GM12878 (cell line): ENCODE measurements at regions not wholly inside any gene's neighbourhood (a gene's known extent, or its start where the extent isn't known, plus 50 kb on each side); places are given as distances from the start of the nearest gene placed in this dataset.

Experiments
- ATAC-seq: fragments of 200-7000 bp; cut with Tn5 transposase; 3 replicates; pipeline ENCODE4 v1.9.1; 2020; ENCODE audit warnings: mild to moderate bottlenecking, moderate library complexity
- BruUV-seq: library from RNA; stranded (reverse); fragments of 400-500 nt; replicated peaks from 2 replicates; lab custom pipeline; 2021; lab: Mats Ljungman, UMichigan
- CTCF ChIA-PET: fragments of 300-600 bp; sonication (Branson Sonifier 250); formaldehyde crosslinking; extraction: SDS; loops from one replicate; lab custom pipeline; 2021; ENCODE audit warnings: inconsistent platforms; lab: Yijun Ruan, JAX
- POLR2A ChIA-PET: fragments of 350-600 bp; formaldehyde crosslinking; extraction: SDS; loops from one replicate; lab custom pipeline; 2021; ENCODE audit warnings: inconsistent platforms; lab: Charles Lee
- RAD21 ChIA-PET: fragments of 300-600 bp; sonication (Branson Sonifier 250); formaldehyde crosslinking; loops from one replicate; lab custom pipeline; 2023; ENCODE audit warnings: antibody characterized with exemption; ENCODE audit not compliant: unreplicated experiment; lab: Charles Lee
- SMC1A ChIA-PET: fragments of 300-600 bp; sonication (Branson Sonifier 250); formaldehyde crosslinking; loops from one replicate; lab custom pipeline; 2023; ENCODE audit not compliant: unreplicated experiment, uncharacterized antibody; lab: Charles Lee
- DNase-seq: peaks from one replicate; pipeline ENCODE4 v3.0.0-alpha.2; 2011; ENCODE audit warnings: low read depth, low spot score
- FAIRE-seq: peaks from 3 replicates; lab custom pipeline; 2011; peaks lifted over from hg19 to GRCh38; lab: Jason Lieb, UNC
- H2AFZ ChIP-seq: 2 replicates; pipeline ENCODE4 v1.6.0; 2011; ENCODE audit warnings: low read depth, low read length, control low read depth; ENCODE audit not compliant: control insufficient read depth
- H3K27ac ChIP-seq: 2 replicates; pipeline ENCODE4 v1.5.1; 2011; ENCODE audit warnings: control low read depth; ENCODE audit not compliant: control insufficient read depth, insufficient read depth
- H3K27me3 ChIP-seq, 2 experiments: replicated peaks in 1 of 2; 2 replicates each; pipeline versions ENCODE4 v1.6.0 to v1.6.1; 2011; ENCODE audit warnings: low read length in 1 of 2; ENCODE audit not compliant: control insufficient read depth in 2 of 2, insufficient read depth in 2 of 2
- H3K36me3 ChIP-seq, 2 experiments: 2 replicates each; pipeline ENCODE4 v1.5.1; 2011; ENCODE audit warnings: low read length in 1 of 2; ENCODE audit not compliant: control insufficient read depth in 2 of 2, insufficient read depth in 2 of 2
- H3K4me1 ChIP-seq: 2 replicates; pipeline ENCODE4 v1.6.1; 2011; ENCODE audit warnings: mild to moderate bottlenecking, low read length, moderate library complexity, mixed read lengths; ENCODE audit not compliant: control insufficient read depth, insufficient read depth
- H3K4me2 ChIP-seq: 2 replicates; pipeline ENCODE4 v1.6.0; 2011; ENCODE audit warnings: control low read depth; ENCODE audit not compliant: control insufficient read depth, insufficient read depth
- H3K4me3 ChIP-seq: fragments of 200-600 bp; sonication (generic); 2 replicates; pipeline ENCODE4 v1.5.1; 2016
- H3K79me2 ChIP-seq: 2 replicates; pipeline ENCODE4 v1.6.0; 2011; ENCODE audit warnings: low read length; ENCODE audit not compliant: control insufficient read depth, insufficient read depth
- H3K9ac ChIP-seq: 2 replicates; pipeline ENCODE4 v1.8.0; 2011; ENCODE audit warnings: low read length, control low read depth, mixed read lengths; ENCODE audit not compliant: control insufficient read depth, insufficient read depth
- H3K9me3 ChIP-seq: replicated peaks from 3 replicates; pipeline ENCODE4 v1.5.1; 2011; ENCODE audit warnings: mild to moderate bottlenecking, low read length; ENCODE audit not compliant: control insufficient read depth, insufficient read depth
- H4K20me1 ChIP-seq: 2 replicates; pipeline ENCODE4 v1.6.0; 2011; ENCODE audit not compliant: control insufficient read depth, insufficient read depth
- ATF3 ChIP-seq: IDR thresholded peaks from 2 replicates; pipeline ENCODE4 v1.6.1; 2011; ENCODE audit warnings: low read depth, mild to moderate bottlenecking, low read length, moderate library complexity, borderline replicate concordance; ENCODE audit errors: extremely low read depth
- GABPA ChIP-seq: IDR thresholded peaks from 2 replicates; pipeline ENCODE4 v1.6.1; 2014; ENCODE audit warnings: antibody characterized with exemption, low read depth, mild to moderate bottlenecking, inconsistent platforms
- IRF4 ChIP-seq: IDR thresholded peaks from 2 replicates; pipeline ENCODE4 v1.6.1; 2011; ENCODE audit warnings: low read depth, low read length
- SMAD1 ChIP-seq: fragments of 450-650 bp; IDR thresholded peaks from 2 replicates; pipeline ENCODE4 v1.6.1; 2018; ENCODE audit warnings: mild to moderate bottlenecking, low read depth; ENCODE audit not compliant: partially characterized antibody
- ZBTB40 ChIP-seq: fragments of 450-650 bp; IDR thresholded peaks from 2 replicates; pipeline ENCODE4 v1.6.1; 2016; ENCODE audit warnings: mild to moderate bottlenecking, moderate library complexity, borderline replicate concordance
- ZSCAN29 ChIP-seq: fragments of 450-650 bp; IDR thresholded peaks from 2 replicates; pipeline ENCODE4 v1.6.1; 2017; ENCODE audit warnings: mild to moderate bottlenecking, moderate library complexity
- WGBS: methylation state at CpG from one replicate; pipeline ENCODE4 v1.1.6; 2016; ENCODE audit warnings: low lambda C conversion rate; ENCODE audit not compliant: insufficient replicate concordance, insufficient coverage; ENCODE audit errors: missing lambda C conversion rate; 5-methylcytosine and 5-hydroxymethylcytosine counted together
- in situ Hi-C: fragments of 300-500 bp; cut with MboI; formaldehyde crosslinking; loops from 9 replicates; pipeline ENCODE4 v1.14.3; 2018; ENCODE audit warnings: mixed read lengths
- intact Hi-C: fragments of 100-400 bp; cut with micrococcal nuclease; formaldehyde crosslinking; loops from one replicate; pipeline ENCODE4 v1.14.2; 2022; ENCODE audit not compliant: unreplicated experiment

DNA sequence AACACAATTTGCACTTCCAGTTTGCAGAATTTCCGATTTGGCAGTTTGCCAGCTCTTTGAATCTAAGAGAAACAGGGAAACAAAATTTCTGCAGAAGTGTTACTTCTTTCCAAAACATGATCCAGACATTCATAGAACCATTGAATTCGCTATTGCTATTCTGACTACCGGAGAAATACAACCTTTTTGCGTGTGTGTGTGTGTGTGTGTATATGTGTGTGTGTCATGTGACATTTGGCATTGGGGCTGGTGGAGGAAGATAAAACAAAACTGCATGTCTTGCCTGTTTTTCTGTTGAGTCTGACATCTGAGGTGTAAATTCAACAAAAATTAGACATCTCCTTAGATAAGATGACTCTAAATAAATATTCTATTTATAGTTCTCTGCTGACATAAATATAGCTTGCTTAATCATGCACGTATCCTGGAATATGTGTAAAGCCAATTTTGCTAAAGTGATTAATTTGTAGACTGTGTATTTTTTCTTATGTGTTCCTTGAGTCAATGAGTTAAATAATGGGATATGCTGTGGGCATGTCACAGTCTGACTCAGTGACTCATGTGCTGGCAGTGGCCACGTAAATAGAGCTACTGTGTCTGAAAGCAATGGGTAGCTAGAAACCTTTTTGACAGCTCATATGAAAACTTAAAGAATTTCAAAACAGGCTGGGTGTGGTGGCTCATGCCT, 98.9 kb downstream of the HPGD start:
- Histone ChIP-seq H3K36me3 (no peaks in the 10 kb centered on the region), H3K4me3 (no peak overlapping the region), H3K9ac (no peak overlapping the region), H3K27me3 (no peaks in the 10 kb centered on the region), H3K4me2 (0 out of 2 replicates have a peak overlapping the region, but pooled peaks have one; percentile 13), H3K4me1 (no peaks in the 10 kb centered on the region), H3K27ac (no peak overlapping the region), H3K9me3 (no peaks in the 10 kb centered on the region), H4K20me1 (no peaks in the 10 kb centered on the region), H2AFZ (no peak overlapping the region), H3K79me2 (no peaks in the 10 kb centered on the region)
- SMC1A ChIA-PET, result no interaction called here
- no peak for FAIRE-seq
- RAD21 ChIA-PET, result no interaction called here
- intact Hi-C loops (no loop called here), in situ Hi-C loops (no loop called here)
- ATAC-seq, result peak; percentile 66; the same call in 2 of the 3 replicates
- WGBS, result 17% methylated on average over 6 of the region's 6 CpGs
- no peak for DNase-seq
- POLR2A ChIA-PET, result no interaction called here
- CTCF ChIA-PET, result no interaction called here
- TF ChIP-seq SMAD1, result peak; percentile 67
- no peak for TF ChIP-seq ZSCAN29
- TF ChIP-seq ZBTB40, result no peak
- no peak for TF ChIP-seq GABPA
- TF ChIP-seq ATF3, result no peak
- no peak for TF ChIP-seq IRF4
- no TSS peak for BruUV-seq
